B cell (primary cell): ENCODE measurements at regions not wholly inside any gene's neighbourhood (a gene's known extent, or its start where the extent isn't known, plus 50 kb on each side); places are given as distances from the start of the nearest gene placed in this dataset.

ENCODE experiments used
- ATAC-seq: fragments of 200-7000 bp; cut with Tn5 transposase; one replicate; pipeline ENCODE4 v1.10.0; 2021; ENCODE audit warnings: low read depth, mild to moderate bottlenecking, moderate number of reproducible peaks, moderate library complexity
- CTCF ChIA-PET: fragments of 350-600 bp; sonication (Branson Sonifier 250); formaldehyde crosslinking; loops from one replicate; lab custom pipeline; 2021; ENCODE audit warnings: antibody characterized with exemption, inconsistent platforms; lab: Charles Lee
- POLR2A ChIA-PET: fragments of 350-600 bp; sonication (Branson Sonifier 250); formaldehyde crosslinking; loops from one replicate; lab custom pipeline; 2021; ENCODE audit warnings: antibody characterized with exemption; lab: Charles Lee
- DNase-seq: peaks from one replicate; pipeline ENCODE4 v3.0.0; 2013
- H2AFZ ChIP-seq: 2 replicates; pipeline ENCODE4 v1.6.1; 2012; ENCODE audit warnings: mild to moderate bottlenecking, low read depth, low read length; ENCODE audit not compliant: insufficient read depth, poor library complexity, severe bottlenecking
- H3K27ac ChIP-seq, 2 donors: 1 replicate in 1 of 2; 2 replicates in 1 of 2; pipeline ENCODE4 v1.5.1; 2012 to 2013; ENCODE audit warnings: low read length in 2 of 2, mild to moderate bottlenecking in 2 of 2, moderate library complexity in 1 of 2
- H3K27me3 ChIP-seq, 4 experiments: fragments of 200-600 bp in 1 of 4; sonication (generic) in 1 of 4; replicated peaks in 1 of 4; 1 replicate in 2 of 4; 2 replicates in 2 of 4; pipeline versions ENCODE4 v1.6.1 to v1.7.0; 2013 to 2016; ENCODE audit warnings: low read length in 3 of 4, mild to moderate bottlenecking in 2 of 4, mixed read lengths in 1 of 4, moderate library complexity in 1 of 4; ENCODE audit not compliant: insufficient read depth in 4 of 4, control insufficient read depth in 3 of 4; ENCODE audit errors: control extremely low read depth in 1 of 4
- H3K36me3 ChIP-seq, 2 experiments: replicated peaks in 1 of 2; 1 replicate in 1 of 2; 2 replicates in 1 of 2; pipeline versions ENCODE4 v1.6.1 to v1.7.1; 2013; ENCODE audit warnings: low read length in 1 of 2; ENCODE audit not compliant: insufficient read depth in 2 of 2, control insufficient read depth in 1 of 2; ENCODE audit errors: control extremely low read depth in 1 of 2, extremely low read depth in 1 of 2
- H3K4me1 ChIP-seq, 2 donors: fragments of 200-600 bp in 1 of 2; sonication (generic) in 1 of 2; 1 replicate in 1 of 2; 2 replicates in 1 of 2; pipeline versions ENCODE4 v1.5.1 to v1.6.1; 2013 to 2017; ENCODE audit warnings: low read length in 2 of 2; ENCODE audit not compliant: control insufficient read depth in 2 of 2, insufficient read depth in 2 of 2
- H3K4me2 ChIP-seq: replicated peaks from 2 replicates; pipeline ENCODE3; 2012; ENCODE audit warnings: mild to moderate bottlenecking, low read depth, low read length; ENCODE audit not compliant: poor library complexity, severe bottlenecking
- H3K4me3 ChIP-seq, 5 experiments: fragments of 200-600 bp in 1 of 5; sonication (generic) in 1 of 5; 1 replicate in 3 of 5; 2 replicates in 2 of 5; pipeline versions ENCODE4 v1.5.1 to v1.7.0; 2011 to 2016; ENCODE audit warnings: low read length in 4 of 5, mild to moderate bottlenecking in 4 of 5, low read depth in 2 of 5, control low read depth in 1 of 5, moderate library complexity in 1 of 5; ENCODE audit not compliant: insufficient read depth in 1 of 5; ENCODE audit errors: control extremely low read depth in 1 of 5, extremely low read depth in 1 of 5
- H3K79me2 ChIP-seq: fragments of 200-600 bp; sonication (generic); one replicate; pipeline ENCODE4 v1.6.0; 2016; ENCODE audit warnings: low read length; ENCODE audit not compliant: control insufficient read depth, insufficient read depth
- H3K9ac ChIP-seq: fragments of 200-600 bp; sonication (generic); 2 replicates; pipeline ENCODE4 v1.6.1; 2017; ENCODE audit warnings: mild to moderate bottlenecking, low read length, moderate library complexity
- H3K9me3 ChIP-seq, 3 donors: one replicate each; pipeline versions ENCODE4 v1.6.1 to v1.7.1; 2013; ENCODE audit warnings: low read length in 2 of 3; ENCODE audit not compliant: control insufficient read depth in 2 of 3, insufficient read depth in 1 of 3; ENCODE audit errors: control extremely low read depth in 1 of 3
- H4K20me1 ChIP-seq: 2 replicates; pipeline ENCODE4 v1.6.0; 2012; ENCODE audit warnings: mild to moderate bottlenecking, low read length; ENCODE audit not compliant: insufficient read depth, control insufficient read depth, poor library complexity, severe bottlenecking
- H3K27ac Mint-ChIP-seq: one replicate; pipeline ENCODE4 v1.8.0; 2021; ENCODE audit warnings: mixed read lengths
- H3K27me3 Mint-ChIP-seq: one replicate; pipeline ENCODE4 v1.8.0; 2021; ENCODE audit warnings: mixed read lengths
- H3K4me1 Mint-ChIP-seq: one replicate; pipeline ENCODE4 v1.8.0; 2021; ENCODE audit warnings: mixed read lengths
- H3K4me3 Mint-ChIP-seq: one replicate; pipeline ENCODE4 v1.8.0; 2021; ENCODE audit warnings: mixed read lengths
- H3K9me3 Mint-ChIP-seq: one replicate; pipeline ENCODE4 v1.8.0; 2022; ENCODE audit warnings: mixed read lengths; ENCODE audit not compliant: insufficient read depth
- CTCF ChIP-seq: fragments of 200-600 bp; IDR thresholded peaks from one replicate; pipeline ENCODE4 v1.8.0; 2022; ENCODE audit warnings: antibody characterized with exemption, mild to moderate bottlenecking
- EZH2 ChIP-seq: IDR thresholded peaks from 2 replicates; pipeline ENCODE4 v1.6.1; 2012; ENCODE audit warnings: borderline replicate concordance, low read depth, mild to moderate bottlenecking, moderate library complexity, low read length; ENCODE audit not compliant: insufficient read depth, poor library complexity, severe bottlenecking
- WGBS: methylation state at CpG from one replicate; pipeline ENCODE4 v1.1.5; 2013; ENCODE audit warnings: missing lambda C conversion rate; ENCODE audit not compliant: insufficient coverage; 5-methylcytosine and 5-hydroxymethylcytosine counted together
- intact Hi-C: fragments of 100-400 bp; cut with micrococcal nuclease; formaldehyde crosslinking; loops from one replicate; pipeline ENCODE4 v1.10.0; 2022

GRCh38 chr16:52705122-52705521, 158.2 kb upstream of the TOX3 start:
- Mint-ChIP-seq H3K4me3 (no peak overlapping the region), H3K9me3 (no peaks in the 10 kb centered on the region), H3K27me3 (peaks cover 3% of the 10 kb centered on the region), H3K4me1 (no peaks in the 10 kb centered on the region), H3K27ac (no peak overlapping the region)
- Histone ChIP-seq H2AFZ (no peak overlapping the region), H4K20me1 (no peaks in the 10 kb centered on the region), H3K27ac (no peak overlapping the region), H3K4me3 (no peak overlapping the region), H3K27me3 (no peaks in the 10 kb centered on the region), H3K36me3 (no peaks in the 10 kb centered on the region), H3K9me3 (no peaks in the 10 kb centered on the region), H3K4me2 (no peak overlapping the region), H3K4me1 (no peaks in the 10 kb centered on the region), H3K79me2 (no peaks in the 10 kb centered on the region), H3K9ac (no peak overlapping the region)
- ChIA-PET CTCF (no interaction called here), POLR2A (no interaction called here)
- no peak for DNase-seq
- no peak for ATAC-seq
- TF ChIP-seq EZH2: no peak
- no peak for TF ChIP-seq CTCF
- intact Hi-C loops: no loop called here
- 79% methylated on average over 4 of the region's 5 CpGs for WGBS

- ChIA-PET CTCF (interaction anchor here (0.6 kb wide), 1 partner anchor 74 kb away, joined by 3 read pairs; no protein-coding TSS in a partner anchor), POLR2A (no interaction called here)
- no peaks in the 10 kb centered on the region for H3K27me3 Mint-ChIP-seq
- no peak overlapping the region for H2AFZ ChIP-seq
- ATAC-seq: no peak
- peaks cover 7% of the 10 kb centered on the region for H3K9me3 Mint-ChIP-seq
- no peaks in the 10 kb centered on the region for H3K4me1 Mint-ChIP-seq
- H4K20me1 ChIP-seq: no peaks in the 10 kb centered on the region
- no peak overlapping the region for H3K27ac ChIP-seq
- H3K4me2 ChIP-seq: no peak overlapping the region
- H3K4me3 ChIP-seq: no peak overlapping the region
- intact Hi-C loops: no loop called here
- no peaks in the 10 kb centered on the region for H3K27me3 ChIP-seq
- peaks cover 0 to 7% (median 0%) of the 10 kb centered on the region in 3 donors for H3K9me3 ChIP-seq
- H3K36me3 ChIP-seq: no peaks in the 10 kb centered on the region
- H3K27ac Mint-ChIP-seq: no peak overlapping the region
- no peak overlapping the region for H3K4me3 Mint-ChIP-seq
- no peak for DNase-seq
- H3K79me2 ChIP-seq: no peaks in the 10 kb centered on the region
- TF ChIP-seq EZH2 (no peak), CTCF (no peak)
- H3K4me1 ChIP-seq: no peaks in the 10 kb centered on the region
- H3K9ac ChIP-seq: no peak overlapping the region
These were observed 151.0 kb upstream of the TOX3 start for GRCh38 chr16:52697971-52698370.
